ENCODE measurements at regions not wholly inside any gene's neighbourhood (a gene's known extent, or its start where the extent isn't known, plus 50 kb on each side); places are given as distances from the start of the nearest gene placed in this dataset.

DNA sequence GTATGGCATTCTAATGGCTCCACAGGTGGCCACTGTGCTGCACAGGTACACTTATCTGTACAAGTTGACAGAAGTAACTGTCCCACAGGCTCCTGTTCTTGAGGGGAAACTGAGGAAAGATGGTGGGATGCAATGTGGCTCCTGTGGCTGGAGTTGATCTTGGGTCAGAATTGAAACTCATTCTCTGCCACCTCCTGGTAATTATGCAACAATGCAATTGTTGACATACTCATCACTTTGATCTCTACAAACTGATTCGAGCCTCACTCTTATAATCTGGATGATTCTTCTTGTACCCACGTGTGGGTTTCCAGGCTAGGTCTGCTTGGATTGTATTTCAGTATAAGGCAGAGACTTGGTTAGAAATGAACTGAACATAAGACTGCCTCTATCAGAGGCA is 148.8 kb downstream of the CCNG2 start:
- TF ChIP-seq EP300 (IDR thresholded peaks at IDR 0.05; ENCODE audit: borderline replicate concordance) (no peak), NFIC (IDR thresholded peaks at IDR 0.05) (no peak), EGR1 (IDR thresholded peaks at IDR 0.05) (no peak), TAF1 (IDR thresholded peaks at IDR 0.05; ENCODE audit: low read depth) (no peak), REST (IDR thresholded peaks at IDR 0.05; ENCODE audit: low read depth) (no peak), USF1 (IDR thresholded peaks at IDR 0.05) (no peak)
- TF ChIP-seq, protein P1, sequence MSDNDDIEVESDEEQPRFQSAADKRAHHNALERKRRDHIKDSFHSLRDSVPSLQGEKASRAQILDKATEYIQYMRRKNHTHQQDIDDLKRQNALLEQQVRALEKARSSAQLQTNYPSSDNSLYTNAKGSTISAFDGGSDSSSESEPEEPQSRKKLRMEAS (IDR thresholded peaks at IDR 0.05) = no peak

DNA sequence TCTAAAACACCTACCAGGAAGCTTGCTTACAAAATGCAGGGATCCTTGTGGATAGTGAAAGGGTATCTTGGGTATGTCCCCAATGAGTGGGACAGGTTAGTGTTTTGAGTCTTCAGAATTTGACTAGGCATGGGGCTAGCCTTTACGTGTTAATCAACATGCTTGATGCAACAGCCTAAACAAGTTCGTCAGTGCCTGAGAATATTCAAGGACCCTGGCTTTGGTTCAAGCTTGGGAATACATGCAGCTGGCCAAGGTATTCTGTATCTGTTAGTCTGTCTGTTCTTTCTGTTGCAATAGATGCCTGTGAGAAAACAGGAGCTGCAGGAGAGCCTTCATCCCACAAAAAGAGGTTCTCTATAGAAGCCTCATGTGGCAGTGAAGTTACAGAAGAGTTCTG is 149.5 kb downstream of the CCNG2 start:
- TF ChIP-seq RAD21 (IDR thresholded peaks at IDR 0.05; ENCODE audit: low read depth) (no peak), EGR1 (IDR thresholded peaks at IDR 0.05) (no peak)

DNA sequence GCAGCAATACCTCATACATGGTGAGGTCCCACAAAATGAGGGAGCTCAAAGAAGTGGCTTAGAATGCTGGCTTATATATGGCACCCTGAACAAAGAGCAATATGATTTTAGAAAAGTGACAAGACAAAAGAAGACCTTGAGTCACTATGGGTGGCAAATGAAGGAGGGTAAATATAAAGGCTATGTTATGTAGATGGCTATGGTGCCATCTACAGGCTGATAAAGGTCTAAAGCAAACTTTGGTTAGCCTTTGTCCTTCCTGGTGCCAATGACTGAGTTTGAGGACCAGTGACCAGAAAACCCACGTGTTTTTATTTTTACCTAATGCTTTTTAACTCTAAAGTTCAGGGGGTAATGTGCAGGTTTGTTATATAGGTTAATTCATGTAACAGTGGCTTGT is 151.8 kb downstream of the CCNG2 start:
- TF ChIP-seq ZBTB7A (IDR thresholded peaks at IDR 0.05; ENCODE audit: low read depth) (no peak), RAD21 (IDR thresholded peaks at IDR 0.05; ENCODE audit: low read depth) (peak; percentile 74), REST (IDR thresholded peaks at IDR 0.05; ENCODE audit: low read depth) (no peak)

DNA sequence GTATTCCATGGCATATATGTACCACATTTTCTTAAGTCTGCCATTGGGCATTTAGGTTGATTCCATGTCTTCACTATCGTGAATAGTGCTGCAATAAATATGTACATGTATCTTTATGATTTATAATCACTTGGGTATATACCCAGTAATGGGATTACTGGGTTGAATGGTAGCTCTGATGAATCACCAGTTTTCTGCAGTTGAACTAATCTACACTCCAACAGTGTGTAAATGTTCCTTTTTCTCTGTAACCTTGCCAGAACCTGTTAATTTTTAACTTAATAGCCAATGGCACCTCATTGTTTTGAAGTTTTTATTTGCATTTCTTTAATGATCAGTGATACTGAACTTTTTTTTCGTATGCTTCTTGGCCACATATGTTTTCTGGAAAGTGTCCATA is 152.5 kb downstream of the CCNG2 start:
- TF ChIP-seq USF1 (IDR thresholded peaks at IDR 0.05) (no peak), FOXM1 (IDR thresholded peaks at IDR 0.05; ENCODE audit: borderline replicate concordance, low read depth) (no peak), YY1 (IDR thresholded peaks at IDR 0.05; ENCODE audit: low read depth) (no peak), RAD21 (IDR thresholded peaks at IDR 0.05; ENCODE audit: low read depth) (no peak), CEBPB (IDR thresholded peaks at IDR 0.05) (no peak), TAF1 (IDR thresholded peaks at IDR 0.05; ENCODE audit: low read depth) (no peak), EGR1 (IDR thresholded peaks at IDR 0.05) (no peak), NFIC (IDR thresholded peaks at IDR 0.05) (no peak), TEAD4 (IDR thresholded peaks at IDR 0.05) (no peak), REST (IDR thresholded peaks at IDR 0.05; ENCODE audit: low read depth) (no peak)

DNA sequence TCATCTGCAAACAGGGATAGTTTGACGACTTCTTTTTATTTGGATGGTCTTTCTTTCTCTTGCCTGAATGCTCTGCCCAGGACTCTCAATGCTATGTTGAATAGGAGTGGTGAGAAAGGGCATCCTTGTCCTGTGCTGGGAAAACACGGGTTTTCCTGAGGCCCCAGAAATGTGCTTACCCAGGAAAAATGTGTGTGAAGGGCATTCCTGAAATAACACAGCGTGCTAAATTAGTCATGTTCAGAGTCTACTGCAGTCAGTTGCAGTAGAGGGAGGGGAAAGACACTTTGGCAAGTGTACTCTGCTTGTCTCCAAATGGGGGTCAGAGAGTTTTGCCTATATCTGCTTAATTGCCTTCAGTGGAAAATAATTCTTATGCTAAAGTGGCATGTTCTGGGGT is 153.9 kb downstream of the CCNG2 start:
- no peak for TF ChIP-seq ZBTB7A (IDR thresholded peaks at IDR 0.05; ENCODE audit: low read depth)
- TF ChIP-seq TAF1 (IDR thresholded peaks at IDR 0.05; ENCODE audit: low read depth) = no peak
- no peak for TF ChIP-seq NFIC (IDR thresholded peaks at IDR 0.05)
- TF ChIP-seq, protein P1 (IDR thresholded peaks at IDR 0.05) = no peak
- TF ChIP-seq USF1 (IDR thresholded peaks at IDR 0.05) = no peak
- no peak for TF ChIP-seq CEBPB (IDR thresholded peaks at IDR 0.05)
- no peak for TF ChIP-seq TEAD4 (IDR thresholded peaks at IDR 0.05)
- TF ChIP-seq CREB1 (IDR thresholded peaks at IDR 0.05; ENCODE audit: low read depth) = no peak
- TF ChIP-seq EGR1 (IDR thresholded peaks at IDR 0.05) = no peak
- no peak for TF ChIP-seq EP300 (IDR thresholded peaks at IDR 0.05; ENCODE audit: borderline replicate concordance)
- no peak for TF ChIP-seq YY1 (IDR thresholded peaks at IDR 0.05; ENCODE audit: low read depth)
- TF ChIP-seq FOXM1 (IDR thresholded peaks at IDR 0.05; ENCODE audit: borderline replicate concordance, low read depth) = no peak
- no peak for TF ChIP-seq REST (IDR thresholded peaks at IDR 0.05; ENCODE audit: low read depth)
- no peak for TF ChIP-seq RAD21 (IDR thresholded peaks at IDR 0.05; ENCODE audit: low read depth)
- no peak for TF ChIP-seq TCF12 (IDR thresholded peaks at IDR 0.05; ENCODE audit: low read depth)
